GM23338 (cell line): ENCODE measurements at regions not wholly inside any gene's neighbourhood (a gene's known extent, or its start where the extent isn't known, plus 50 kb on each side); places are given as distances from the start of the nearest gene placed in this dataset.

Experiments used
- CTCF ChIP-seq, 2 experiments: fragments of 200-600 bp in 1 of 2; sonication (generic) in 1 of 2; conservative IDR thresholded peaks; 2 replicates each; pipeline versions ENCODE4 v1.5.1 to v1.6.1; 2016 to 2017; ENCODE audit warnings: antibody characterized with exemption in 2 of 2, low read depth in 2 of 2, mild to moderate bottlenecking in 2 of 2, moderate library complexity in 1 of 2
- EZH2 ChIP-seq: fragments of 200-600 bp; sonication (generic); IDR thresholded peaks from one replicate; pipeline ENCODE4 v1.8.0; 2017; ENCODE audit warnings: antibody characterized with exemption, mild to moderate bottlenecking, low read depth; ENCODE audit not compliant: unreplicated experiment
- JUNB ChIP-seq: IDR thresholded peaks from one replicate; pipeline ENCODE4 v1.6.1; 2016; ENCODE audit warnings: antibody characterized with exemption; ENCODE audit not compliant: unreplicated experiment
- NANOG ChIP-seq: IDR thresholded peaks from 2 replicates; pipeline ENCODE4 v1.6.1; 2016; ENCODE audit warnings: antibody characterized with exemption, borderline replicate concordance
- POLR2AphosphoS5 ChIP-seq: IDR thresholded peaks from 2 replicates; pipeline ENCODE4 v1.6.1; 2016; ENCODE audit warnings: antibody characterized with exemption, low read depth
- REST ChIP-seq: IDR thresholded peaks from one replicate; pipeline ENCODE4 v1.6.1; 2018; ENCODE audit warnings: antibody characterized with exemption; ENCODE audit not compliant: unreplicated experiment
- ZNF462 ChIP-seq: fragments of 250-450 bp; sonication (Bioruptor Pico); IDR thresholded peaks from 2 replicates; pipeline ENCODE4 v1.5.0; 2020; ENCODE audit warnings: mild to moderate bottlenecking, moderate library complexity

- TF ChIP-seq ZNF462 (CRISPR knock-in tag) (no peak), JUNB (no peak), CTCF (conservative IDR thresholded peaks at IDR 0.05; ENCODE audit: low read depth in 2 of 2) (no peak), POLR2AphosphoS5 (no peak), NANOG (no peak), EZH2 (no peak), REST (no peak)
Observed at GRCh38 chr5:148939676-148940075, 113.3 kb downstream of the ADRB2 start (continued).
